ENCODE measurements at regions not wholly inside any gene's neighbourhood (a gene's known extent, or its start where the extent isn't known, plus 50 kb on each side); places are given as distances from the start of the nearest gene placed in this dataset.

GRCh38 chr7:97659363-97660045, 72.4 kb upstream of the TAC1 start:
- intact Hi-C loops (cut with micrococcal nuclease; ENCODE audit: unreplicated experiment) (no loop called here), in situ Hi-C loops (cut with MboI) (no loop called here)
- POLR2A ChIA-PET, result no interaction called here
- H3K27ac ChIP-seq (ENCODE audit: control insufficient read depth, insufficient read depth), result no peak overlapping the region
- H3K27me3 ChIP-seq (replicated peaks in 1 of 2; ENCODE audit: control insufficient read depth in 2 of 2, insufficient read depth in 2 of 2, low read length in 1 of 2), result no peaks in the 10 kb centered on the region; a peak in 1 of 4 replicates
- no peak overlapping the region for H3K4me3 ChIP-seq
- no peaks in the 10 kb centered on the region for H3K4me1 ChIP-seq (ENCODE audit: control insufficient read depth, insufficient read depth, low read length)
- RAD21 ChIA-PET (ENCODE audit: unreplicated experiment), result no interaction called here
- BruUV-seq (replicated peaks), result no TSS peak
- DNase-seq (ENCODE audit: low read depth, low spot score) (no peak), ATAC-seq (no peak), FAIRE-seq (no peak)
- no peaks in the 10 kb centered on the region for H3K36me3 ChIP-seq (ENCODE audit: control insufficient read depth in 2 of 2, insufficient read depth in 2 of 2, low read length in 1 of 2)
- H3K9me3 ChIP-seq (replicated peaks; ENCODE audit: control insufficient read depth, insufficient read depth, low read length), result no peaks in the 10 kb centered on the region
- no peak overlapping the region for H3K9ac ChIP-seq (ENCODE audit: control insufficient read depth, insufficient read depth, low read length)
- H3K79me2 ChIP-seq (ENCODE audit: control insufficient read depth, insufficient read depth, low read length), result no peaks in the 10 kb centered on the region
- no peaks in the 10 kb centered on the region for H4K20me1 ChIP-seq (ENCODE audit: control insufficient read depth, insufficient read depth)
- H2AFZ ChIP-seq (ENCODE audit: control insufficient read depth, low read depth, low read length), result no peak overlapping the region
- CTCF ChIA-PET, result interaction anchor here (0.7 kb wide), 1 partner anchor 1171 kb away, joined by 3 read pairs; no protein-coding TSS in a partner anchor
- 67% methylated on average over 3 of the region's 3 CpGs for WGBS (ENCODE audit: insufficient coverage, insufficient replicate concordance, low lambda C conversion rate, missing lambda C conversion rate)
- SMC1A ChIA-PET (ENCODE audit: uncharacterized antibody, unreplicated experiment), result no interaction called here
- no peak overlapping the region for H3K4me2 ChIP-seq (ENCODE audit: control insufficient read depth, insufficient read depth)
- TF ChIP-seq, protein P1, sequence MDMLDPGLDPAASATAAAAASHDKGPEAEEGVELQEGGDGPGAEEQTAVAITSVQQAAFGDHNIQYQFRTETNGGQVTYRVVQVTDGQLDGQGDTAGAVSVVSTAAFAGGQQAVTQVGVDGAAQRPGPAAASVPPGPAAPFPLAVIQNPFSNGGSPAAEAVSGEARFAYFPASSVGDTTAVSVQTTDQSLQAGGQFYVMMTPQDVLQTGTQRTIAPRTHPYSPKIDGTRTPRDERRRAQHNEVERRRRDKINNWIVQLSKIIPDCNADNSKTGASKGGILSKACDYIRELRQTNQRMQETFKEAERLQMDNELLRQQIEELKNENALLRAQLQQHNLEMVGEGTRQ (IDR thresholded peaks at IDR 0.05; ENCODE audit: borderline replicate concordance, low read depth, low read length), result no peak
- TF ChIP-seq BMI1 (IDR thresholded peaks at IDR 0.05; ENCODE audit: borderline replicate concordance), result no peak
- no peak for TF ChIP-seq FOXK2 (IDR thresholded peaks at IDR 0.05)
- TF ChIP-seq, protein P2, sequence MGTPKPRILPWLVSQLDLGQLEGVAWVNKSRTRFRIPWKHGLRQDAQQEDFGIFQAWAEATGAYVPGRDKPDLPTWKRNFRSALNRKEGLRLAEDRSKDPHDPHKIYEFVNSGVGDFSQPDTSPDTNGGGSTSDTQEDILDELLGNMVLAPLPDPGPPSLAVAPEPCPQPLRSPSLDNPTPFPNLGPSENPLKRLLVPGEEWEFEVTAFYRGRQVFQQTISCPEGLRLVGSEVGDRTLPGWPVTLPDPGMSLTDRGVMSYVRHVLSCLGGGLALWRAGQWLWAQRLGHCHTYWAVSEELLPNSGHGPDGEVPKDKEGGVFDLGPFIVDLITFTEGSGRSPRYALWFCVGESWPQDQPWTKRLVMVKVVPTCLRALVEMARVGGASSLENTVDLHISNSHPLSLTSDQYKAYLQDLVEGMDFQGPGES (IDR thresholded peaks at IDR 0.05), result no peak
- no peak for TF ChIP-seq ATF2 (IDR thresholded peaks at IDR 0.05; ENCODE audit: low read length)
- TF ChIP-seq PRDM15 (CRISPR knock-in tag; IDR thresholded peaks at IDR 0.05), result no peak
- TF ChIP-seq RELB (IDR thresholded peaks at IDR 0.05; ENCODE audit: low read depth), result no peak
- TF ChIP-seq, protein P3, sequence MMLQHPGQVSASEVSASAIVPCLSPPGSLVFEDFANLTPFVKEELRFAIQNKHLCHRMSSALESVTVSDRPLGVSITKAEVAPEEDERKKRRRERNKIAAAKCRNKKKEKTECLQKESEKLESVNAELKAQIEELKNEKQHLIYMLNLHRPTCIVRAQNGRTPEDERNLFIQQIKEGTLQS (IDR thresholded peaks at IDR 0.05; ENCODE audit: borderline replicate concordance, extremely low read depth, low read depth, low read length), result no peak
- TF ChIP-seq, protein P4, sequence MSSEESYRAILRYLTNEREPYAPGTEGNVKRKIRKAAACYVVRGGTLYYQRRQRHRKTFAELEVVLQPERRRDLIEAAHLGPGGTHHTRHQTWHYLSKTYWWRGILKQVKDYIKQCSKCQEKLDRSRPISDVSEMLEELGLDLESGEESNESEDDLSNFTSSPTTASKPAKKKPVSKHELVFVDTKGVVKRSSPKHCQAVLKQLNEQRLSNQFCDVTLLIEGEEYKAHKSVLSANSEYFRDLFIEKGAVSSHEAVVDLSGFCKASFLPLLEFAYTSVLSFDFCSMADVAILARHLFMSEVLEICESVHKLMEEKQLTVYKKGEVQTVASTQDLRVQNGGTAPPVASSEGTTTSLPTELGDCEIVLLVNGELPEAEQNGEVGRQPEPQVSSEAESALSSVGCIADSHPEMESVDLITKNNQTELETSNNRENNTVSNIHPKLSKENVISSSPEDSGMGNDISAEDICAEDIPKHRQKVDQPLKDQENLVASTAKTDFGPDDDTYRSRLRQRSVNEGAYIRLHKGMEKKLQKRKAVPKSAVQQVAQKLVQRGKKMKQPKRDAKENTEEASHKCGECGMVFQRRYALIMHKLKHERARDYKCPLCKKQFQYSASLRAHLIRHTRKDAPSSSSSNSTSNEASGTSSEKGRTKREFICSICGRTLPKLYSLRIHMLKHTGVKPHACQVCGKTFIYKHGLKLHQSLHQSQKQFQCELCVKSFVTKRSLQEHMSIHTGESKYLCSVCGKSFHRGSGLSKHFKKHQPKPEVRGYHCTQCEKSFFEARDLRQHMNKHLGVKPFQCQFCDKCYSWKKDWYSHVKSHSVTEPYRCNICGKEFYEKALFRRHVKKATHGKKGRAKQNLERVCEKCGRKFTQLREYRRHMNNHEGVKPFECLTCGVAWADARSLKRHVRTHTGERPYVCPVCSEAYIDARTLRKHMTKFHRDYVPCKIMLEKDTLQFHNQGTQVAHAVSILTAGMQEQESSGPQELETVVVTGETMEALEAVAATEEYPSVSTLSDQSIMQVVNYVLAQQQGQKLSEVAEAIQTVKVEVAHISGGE (CRISPR knock-in tag; IDR thresholded peaks at IDR 0.05), result no peak

Measured in GM12878 (cell line).